ENCODE measurements at regions not wholly inside any gene's neighbourhood (a gene's known extent, or its start where the extent isn't known, plus 50 kb on each side); places are given as distances from the start of the nearest gene placed in this dataset.

GRCh38 chr6:77561768-77562314 lies 91.0 kb upstream of the MEI4 start:
- in situ Hi-C loops (cut with MboI), result no loop called here
- H4K20me1 ChIP-seq (ENCODE audit: control insufficient read depth, insufficient read depth), result no peaks in the 10 kb centered on the region
- 5% methylated on average over 4 of the region's 4 CpGs for WGBS (ENCODE audit: insufficient coverage, insufficient replicate concordance, low lambda C conversion rate, missing lambda C conversion rate)
- 0 out of 2 replicates have a peak, but pooled peaks have one; percentile 47 for TF ChIP-seq MLLT1 (IDR thresholded peaks at IDR 0.05)
- TF ChIP-seq NR2C1 (IDR thresholded peaks at IDR 0.05), result peak; percentile 86
- TF ChIP-seq SKIL (IDR thresholded peaks at IDR 0.05; ENCODE audit: low read depth, poor library complexity, severe bottlenecking), result peak; percentile 45
- no peak for TF ChIP-seq ZZZ3 (IDR thresholded peaks at IDR 0.05; ENCODE audit: control insufficient read depth, insufficient read length, low read depth)
- TF ChIP-seq ZNF592 (IDR thresholded peaks at IDR 0.05), result peak; percentile 80
- TF ChIP-seq ATF7 (IDR thresholded peaks at IDR 0.05; ENCODE audit: low read depth), result peak; percentile 58
- peak; percentile 94 for TF ChIP-seq SMAD1 (IDR thresholded peaks at IDR 0.05; ENCODE audit: low read depth, partially characterized antibody)
- peak; percentile 96 for TF ChIP-seq MEF2B (IDR thresholded peaks at IDR 0.05; ENCODE audit: partially characterized antibody, poor library complexity, severe bottlenecking)
- TF ChIP-seq SMARCA5 (IDR thresholded peaks at IDR 0.05), result no peak
- TF ChIP-seq RELB (IDR thresholded peaks at IDR 0.05; ENCODE audit: low read depth), result peak; percentile 57; the same call in 1 of the 2 replicates
- peak; percentile 98 for TF ChIP-seq GATAD2B (conservative IDR thresholded peaks at IDR 0.05; ENCODE audit: low read depth)

More at GRCh38 chr6:77561768-77562314, 91.0 kb upstream of the MEI4 start:
- ATAC-seq, result peak; percentile 50
- Histone ChIP-seq H3K9me3 (replicated peaks; ENCODE audit: control insufficient read depth, insufficient read depth, low read length) (no peaks in the 10 kb centered on the region), H3K4me1 (ENCODE audit: control insufficient read depth, insufficient read depth, low read length) (no peaks in the 10 kb centered on the region), H3K4me2 (ENCODE audit: control insufficient read depth, insufficient read depth) (no peak overlapping the region), H2AFZ (ENCODE audit: control insufficient read depth, low read depth, low read length) (no peak overlapping the region), H3K9ac (ENCODE audit: control insufficient read depth, insufficient read depth, low read length) (no peak overlapping the region), H3K27ac (ENCODE audit: control insufficient read depth, insufficient read depth) (no peak overlapping the region), H3K4me3 (no peak overlapping the region), H3K27me3 (replicated peaks in 1 of 2; ENCODE audit: control insufficient read depth in 2 of 2, insufficient read depth in 2 of 2, low read length in 1 of 2) (no peaks in the 10 kb centered on the region), H3K79me2 (ENCODE audit: control insufficient read depth, insufficient read depth, low read length) (no peaks in the 10 kb centered on the region), H3K36me3 (ENCODE audit: control insufficient read depth in 2 of 2, insufficient read depth in 2 of 2, low read length in 1 of 2) (no peaks in the 10 kb centered on the region)
- SMC1A ChIA-PET (ENCODE audit: uncharacterized antibody, unreplicated experiment), result interaction anchor here (0.7 to 20.2 kb wide), 19 partner anchors 8 to 261 kb away, joined by 3 to 524 read pairs (median 3); no protein-coding TSS in a partner anchor
- CTCF ChIA-PET, result interaction anchor here (0.5 to 7.6 kb wide), 9 partner anchors 11 to 96 kb away, joined by 3 to 96 read pairs (median 5); no protein-coding TSS in a partner anchor
- FAIRE-seq, result no peak
- RAD21 ChIA-PET (ENCODE audit: unreplicated experiment), result interaction anchor here (1.1 to 7.2 kb wide), 15 partner anchors 8 to 364 kb away, joined by 3 to 315 read pairs (median 5); no protein-coding TSS in a partner anchor
- BruUV-seq (replicated peaks), result no TSS peak
- no peak for DNase-seq (ENCODE audit: low read depth, low spot score)
- POLR2A ChIA-PET, result interaction anchor here (0.8 to 10.1 kb wide), 5 partner anchors 13 to 95 kb away, joined by 3 to 270 read pairs (median 4); no protein-coding TSS in a partner anchor
- intact Hi-C loops (cut with micrococcal nuclease; ENCODE audit: unreplicated experiment), result no loop called here

All from GM12878 (cell line).